T-cell (primary cell): ENCODE measurements at regions not wholly inside any gene's neighbourhood (a gene's known extent, or its start where the extent isn't known, plus 50 kb on each side); places are given as distances from the start of the nearest gene placed in this dataset.

Experiments
- ATAC-seq, 4 experiments: fragments of 200-7000 bp in 3 of 4; fragments of 150-1000 bp in 1 of 4; cut with Tn5 transposase; replicated peaks in 1 of 4; 1 replicate in 3 of 4; 2 replicates in 1 of 4; pipeline ENCODE4 v1.10.0; 2021; ENCODE audit warnings: moderate library complexity in 3 of 4, mild to moderate bottlenecking in 2 of 4, moderate number of reproducible peaks in 1 of 4
- CTCF ChIA-PET, 2 donors: fragments of 300-600 bp; sonication (Branson Sonifier 250); formaldehyde crosslinking; loops; one replicate each; lab custom pipeline; 2022; ENCODE audit warnings: antibody characterized with exemption in 2 of 2; lab: Charles Lee
- POLR2A ChIA-PET, 2 donors: fragments of 300-600 bp; sonication (Branson Sonifier 250); formaldehyde crosslinking; loops; one replicate each; lab custom pipeline; 2022; ENCODE audit warnings: antibody characterized with exemption in 2 of 2; lab: Charles Lee
- DNase-seq, 35 experiments: peaks; one replicate each; pipeline versions ENCODE4 v3.0.0 to v3.0.0-alpha.2; 2013 to 2023
- H3K27ac ChIP-seq: one replicate; pipeline ENCODE4 v1.5.1; 2013; ENCODE audit warnings: low read length
- H3K27me3 ChIP-seq, 2 experiments: replicated peaks in 1 of 2; 1 replicate in 1 of 2; 2 replicates in 1 of 2; pipeline versions ENCODE4 v1.6.1 to v1.7.0; 2013; ENCODE audit warnings: low read length in 1 of 2, mixed read lengths in 1 of 2; ENCODE audit not compliant: control insufficient read depth in 2 of 2, insufficient read depth in 2 of 2; ENCODE audit errors: extremely low read depth in 1 of 2
- H3K36me3 ChIP-seq, 2 donors: 1 replicate in 1 of 2; 2 replicates in 1 of 2; pipeline versions ENCODE4 v1.6.1 to v1.7.0; 2013; ENCODE audit warnings: low read length in 1 of 2; ENCODE audit not compliant: control insufficient read depth in 2 of 2, insufficient read depth in 1 of 2; ENCODE audit errors: extremely low read depth in 1 of 2
- H3K4me1 ChIP-seq, 2 experiments: 1 replicate in 1 of 2; 2 replicates in 1 of 2; pipeline versions ENCODE4 v1.6.1 to v1.7.0; 2013; ENCODE audit warnings: low read length in 2 of 2, mixed read lengths in 1 of 2; ENCODE audit not compliant: insufficient read depth in 2 of 2, control insufficient read depth in 1 of 2; ENCODE audit errors: extremely low read depth in 1 of 2
- H3K4me3 ChIP-seq, 2 donors: 1 replicate in 1 of 2; 2 replicates in 1 of 2; pipeline versions ENCODE4 v1.5.1 to v1.7.0; 2013; ENCODE audit warnings: mild to moderate bottlenecking in 2 of 2, low read length in 1 of 2, moderate library complexity in 1 of 2; ENCODE audit not compliant: control insufficient read depth in 1 of 2; ENCODE audit errors: extremely low read depth in 1 of 2
- H3K9me3 ChIP-seq: 2 replicates; pipeline ENCODE4 v1.7.0; 2013
- H3K27ac Mint-ChIP-seq, 2 donors: one replicate each; pipeline ENCODE4 v1.8.0; 2020 to 2021; ENCODE audit warnings: mild to moderate bottlenecking in 2 of 2, mixed read lengths in 2 of 2
- H3K27me3 Mint-ChIP-seq, 2 donors: one replicate each; pipeline ENCODE4 v1.8.0; 2021 to 2022; ENCODE audit warnings: mixed read lengths in 2 of 2
- H3K36me3 Mint-ChIP-seq: one replicate; pipeline ENCODE4 v1.8.0; 2021; ENCODE audit warnings: mixed read lengths
- H3K4me1 Mint-ChIP-seq, 3 donors: one replicate each; pipeline ENCODE4 v1.8.0; 2020 to 2022; ENCODE audit warnings: mixed read lengths in 3 of 3, mild to moderate bottlenecking in 1 of 3
- H3K4me3 Mint-ChIP-seq, 3 donors: one replicate each; pipeline ENCODE4 v1.8.0; 2020 to 2022; ENCODE audit warnings: mild to moderate bottlenecking in 3 of 3, mixed read lengths in 3 of 3, moderate library complexity in 3 of 3
- H3K9me3 Mint-ChIP-seq, 3 donors: one replicate each; pipeline ENCODE4 v1.8.0; 2020 to 2022; ENCODE audit warnings: mixed read lengths in 3 of 3
- WGBS: methylation state at CpG from one replicate; pipeline ENCODE4 v1.1.5; 2013; ENCODE audit warnings: missing lambda C conversion rate; ENCODE audit not compliant: insufficient coverage; 5-methylcytosine and 5-hydroxymethylcytosine counted together

- DNase-seq: no peak
- H3K4me3 Mint-ChIP-seq: no peak overlapping the region
- no peaks in the 10 kb centered on the region for H3K4me1 Mint-ChIP-seq
- no peaks in the 10 kb centered on the region for H3K36me3 Mint-ChIP-seq
- ChIA-PET CTCF (interaction anchor here (0.6 to 0.8 kb wide), 2 partner anchors 13 to 20 kb away, joined by 3 read pairs; no protein-coding TSS in a partner anchor), POLR2A (no interaction called here)
- Histone ChIP-seq H3K4me3 (no peak overlapping the region), H3K36me3 (no peaks in the 10 kb centered on the region), H3K9me3 (no peaks in the 10 kb centered on the region), H3K27ac (no peak overlapping the region), H3K27me3 (no peaks in the 10 kb centered on the region), H3K4me1 (no peaks in the 10 kb centered on the region)
- H3K9me3 Mint-ChIP-seq: no peaks in the 10 kb centered on the region
- H3K27ac Mint-ChIP-seq: no peak overlapping the region
- WGBS: no CpG with 5 or more reads among the region's 1 CpG
- ATAC-seq: no peak
- H3K27me3 Mint-ChIP-seq: peaks cover 0 to 14% of the 10 kb centered on the region in 2 donors
Measured at GRCh38 chr6:56407883-56408410, 160.6 kb upstream of the COL21A1 start.

- no peaks in the 10 kb centered on the region for H3K36me3 ChIP-seq
- WGBS: no CpG with 5 or more reads among the region's 3 CpGs
- H3K27me3 ChIP-seq: no peaks in the 10 kb centered on the region
- no peak overlapping the region for H3K4me3 ChIP-seq
- ChIA-PET CTCF (interaction anchor here in 1 of 2 donors (0.5 kb wide), 1 partner anchor 185 kb away, joined by 5 read pairs; no protein-coding TSS in a partner anchor), POLR2A (no interaction called here)
- no peak overlapping the region for H3K4me3 Mint-ChIP-seq
- no peaks in the 10 kb centered on the region for H3K36me3 Mint-ChIP-seq
- no peak for DNase-seq
- H3K4me1 ChIP-seq: no peaks in the 10 kb centered on the region
- ATAC-seq: no peak
- peaks cover 2 to 5% (median 4%) of the 10 kb centered on the region in 3 donors for H3K9me3 Mint-ChIP-seq
- H3K27ac ChIP-seq: no peak overlapping the region
- peaks cover 0 to 14% of the 10 kb centered on the region in 2 donors for H3K27me3 Mint-ChIP-seq
- H3K4me1 Mint-ChIP-seq: no peaks in the 10 kb centered on the region
- no peaks in the 10 kb centered on the region for H3K9me3 ChIP-seq
- no peak overlapping the region for H3K27ac Mint-ChIP-seq
Measured at GRCh38 chr6:56406276-56407269, 159.2 kb upstream of the COL21A1 start.

- Histone ChIP-seq H3K36me3 (no peaks in the 10 kb centered on the region), H3K9me3 (no peaks in the 10 kb centered on the region), H3K4me3 (no peak overlapping the region), H3K4me1 (no peaks in the 10 kb centered on the region), H3K27me3 (no peaks in the 10 kb centered on the region), H3K27ac (no peak overlapping the region)
- Mint-ChIP-seq H3K27ac (no peak overlapping the region), H3K4me1 (no peaks in the 10 kb centered on the region), H3K4me3 (no peak overlapping the region), H3K9me3 (peaks cover 4 to 8% (median 4%) of the 10 kb centered on the region in 3 donors), H3K27me3 (peaks cover 0 to 13% of the 10 kb centered on the region in 2 donors), H3K36me3 (no peaks in the 10 kb centered on the region)
- DNase-seq (no peak), ATAC-seq (no peak)
- POLR2A ChIA-PET: no interaction called here
- CTCF ChIA-PET: interaction anchor here (0.6 to 0.7 kb wide), 2 partner anchors 11 to 50 kb away, joined by 3 read pairs; no protein-coding TSS in a partner anchor
- WGBS: no CpG with 5 or more reads among the region's 2 CpGs
Measured at GRCh38 chr6:56404599-56404998, 157.2 kb upstream of the COL21A1 start.

- no peaks in the 10 kb centered on the region for H3K4me1 ChIP-seq
- 100% methylated on average over 1 of the region's 2 CpGs for WGBS
- H3K9me3 ChIP-seq: no peaks in the 10 kb centered on the region
- H3K36me3 ChIP-seq: no peaks in the 10 kb centered on the region
- no peak overlapping the region for H3K27ac ChIP-seq
- no peak overlapping the region for H3K4me3 ChIP-seq
- CTCF ChIA-PET: interaction anchor here in 1 of 2 donors (0.6 kb wide), 1 partner anchor 50 kb away, joined by 3 read pairs; no protein-coding TSS in a partner anchor
- Mint-ChIP-seq H3K9me3 (peaks cover 4 to 8% (median 4%) of the 10 kb centered on the region in 3 donors), H3K27me3 (peaks cover 0 to 10% of the 10 kb centered on the region in 2 donors), H3K36me3 (no peaks in the 10 kb centered on the region), H3K4me1 (no peaks in the 10 kb centered on the region), H3K27ac (no peak overlapping the region), H3K4me3 (no peak overlapping the region)
- H3K27me3 ChIP-seq: no peaks in the 10 kb centered on the region
- POLR2A ChIA-PET: no interaction called here
- DNase-seq (no peak), ATAC-seq (no peak)
Measured at GRCh38 chr6:56403745-56404144, 156.4 kb upstream of the COL21A1 start.

- no peaks in the 10 kb centered on the region for H3K36me3 Mint-ChIP-seq
Measured at GRCh38 chr6:56401477-56402070, 154.2 kb upstream of the COL21A1 start.

GRCh38 chr6:56400273-56400672, 152.9 kb upstream of the COL21A1 start:
- Histone ChIP-seq H3K27ac (no peak overlapping the region), H3K27me3 (no peaks in the 10 kb centered on the region), H3K36me3 (no peaks in the 10 kb centered on the region), H3K9me3 (no peaks in the 10 kb centered on the region), H3K4me3 (no peak overlapping the region), H3K4me1 (no peaks in the 10 kb centered on the region)
- ATAC-seq (no peak), DNase-seq (no peak)
- H3K27ac Mint-ChIP-seq: no peak overlapping the region
- no peak overlapping the region for H3K4me3 Mint-ChIP-seq
- 90% methylated on average over 1 of the region's 4 CpGs for WGBS
- H3K4me1 Mint-ChIP-seq: no peaks in the 10 kb centered on the region
- H3K9me3 Mint-ChIP-seq: peaks cover 4 to 8% (median 4%) of the 10 kb centered on the region in 3 donors
- CTCF ChIA-PET: no interaction called here
- no peaks in the 10 kb centered on the region for H3K36me3 Mint-ChIP-seq
- H3K27me3 Mint-ChIP-seq: peaks cover 0 to 8% of the 10 kb centered on the region in 2 donors
- POLR2A ChIA-PET: no interaction called here

More at GRCh38 chr6:56401477-56402070, 154.2 kb upstream of the COL21A1 start:
- Mint-ChIP-seq H3K4me3 (no peak overlapping the region), H3K27me3 (peaks cover 0 to 10% of the 10 kb centered on the region in 2 donors), H3K9me3 (peaks cover 4 to 8% (median 4%) of the 10 kb centered on the region in 3 donors), H3K27ac (no peak overlapping the region), H3K4me1 (no peaks in the 10 kb centered on the region)
- Histone ChIP-seq H3K9me3 (no peaks in the 10 kb centered on the region), H3K27me3 (no peaks in the 10 kb centered on the region), H3K4me3 (no peak overlapping the region), H3K4me1 (no peaks in the 10 kb centered on the region), H3K27ac (no peak overlapping the region), H3K36me3 (no peaks in the 10 kb centered on the region)
- ATAC-seq (no peak), DNase-seq (no peak)
- CTCF ChIA-PET: no interaction called here
- WGBS: no CpG with 5 or more reads among the region's 1 CpG
- POLR2A ChIA-PET: no interaction called here
